ENCODE measurements at regions not wholly inside any gene's neighbourhood (a gene's known extent, or its start where the extent isn't known, plus 50 kb on each side); places are given as distances from the start of the nearest gene placed in this dataset.

DNA sequence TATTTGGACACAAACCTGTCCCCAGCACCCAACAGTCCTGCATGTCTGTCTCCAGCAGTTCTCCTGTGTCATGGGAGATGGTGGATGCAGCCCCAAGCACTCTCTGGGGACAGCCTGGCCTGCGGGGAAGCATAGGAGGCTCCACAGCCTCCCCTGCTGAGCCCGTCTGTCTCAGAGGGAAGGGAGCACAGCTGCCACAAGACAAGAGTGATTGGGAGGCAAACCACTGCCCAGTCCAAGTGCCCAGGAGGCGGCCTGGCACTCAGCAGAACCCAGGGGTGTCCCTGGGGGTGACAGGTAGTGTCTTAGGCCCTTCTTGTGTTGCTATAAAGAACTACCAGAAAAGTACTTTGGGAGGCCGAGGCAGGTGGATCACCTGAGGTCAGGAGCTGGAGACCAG is 211.2 kb upstream of the MYT1L start:
- no peak for TF ChIP-seq EZH2 (IDR thresholded peaks at IDR 0.05)
- TF ChIP-seq, protein P1, sequence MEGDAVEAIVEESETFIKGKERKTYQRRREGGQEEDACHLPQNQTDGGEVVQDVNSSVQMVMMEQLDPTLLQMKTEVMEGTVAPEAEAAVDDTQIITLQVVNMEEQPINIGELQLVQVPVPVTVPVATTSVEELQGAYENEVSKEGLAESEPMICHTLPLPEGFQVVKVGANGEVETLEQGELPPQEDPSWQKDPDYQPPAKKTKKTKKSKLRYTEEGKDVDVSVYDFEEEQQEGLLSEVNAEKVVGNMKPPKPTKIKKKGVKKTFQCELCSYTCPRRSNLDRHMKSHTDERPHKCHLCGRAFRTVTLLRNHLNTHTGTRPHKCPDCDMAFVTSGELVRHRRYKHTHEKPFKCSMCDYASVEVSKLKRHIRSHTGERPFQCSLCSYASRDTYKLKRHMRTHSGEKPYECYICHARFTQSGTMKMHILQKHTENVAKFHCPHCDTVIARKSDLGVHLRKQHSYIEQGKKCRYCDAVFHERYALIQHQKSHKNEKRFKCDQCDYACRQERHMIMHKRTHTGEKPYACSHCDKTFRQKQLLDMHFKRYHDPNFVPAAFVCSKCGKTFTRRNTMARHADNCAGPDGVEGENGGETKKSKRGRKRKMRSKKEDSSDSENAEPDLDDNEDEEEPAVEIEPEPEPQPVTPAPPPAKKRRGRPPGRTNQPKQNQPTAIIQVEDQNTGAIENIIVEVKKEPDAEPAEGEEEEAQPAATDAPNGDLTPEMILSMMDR (IDR thresholded peaks at IDR 0.05) = no peak
